ENCODE measurements at regions not wholly inside any gene's neighbourhood (a gene's known extent, or its start where the extent isn't known, plus 50 kb on each side); places are given as distances from the start of the nearest gene placed in this dataset.
"Not testable (repeated sequence)": the region's sequence is repeated elsewhere in the genome, so short reads cannot be mapped to it uniquely, and the experiment has no call there.

DNA sequence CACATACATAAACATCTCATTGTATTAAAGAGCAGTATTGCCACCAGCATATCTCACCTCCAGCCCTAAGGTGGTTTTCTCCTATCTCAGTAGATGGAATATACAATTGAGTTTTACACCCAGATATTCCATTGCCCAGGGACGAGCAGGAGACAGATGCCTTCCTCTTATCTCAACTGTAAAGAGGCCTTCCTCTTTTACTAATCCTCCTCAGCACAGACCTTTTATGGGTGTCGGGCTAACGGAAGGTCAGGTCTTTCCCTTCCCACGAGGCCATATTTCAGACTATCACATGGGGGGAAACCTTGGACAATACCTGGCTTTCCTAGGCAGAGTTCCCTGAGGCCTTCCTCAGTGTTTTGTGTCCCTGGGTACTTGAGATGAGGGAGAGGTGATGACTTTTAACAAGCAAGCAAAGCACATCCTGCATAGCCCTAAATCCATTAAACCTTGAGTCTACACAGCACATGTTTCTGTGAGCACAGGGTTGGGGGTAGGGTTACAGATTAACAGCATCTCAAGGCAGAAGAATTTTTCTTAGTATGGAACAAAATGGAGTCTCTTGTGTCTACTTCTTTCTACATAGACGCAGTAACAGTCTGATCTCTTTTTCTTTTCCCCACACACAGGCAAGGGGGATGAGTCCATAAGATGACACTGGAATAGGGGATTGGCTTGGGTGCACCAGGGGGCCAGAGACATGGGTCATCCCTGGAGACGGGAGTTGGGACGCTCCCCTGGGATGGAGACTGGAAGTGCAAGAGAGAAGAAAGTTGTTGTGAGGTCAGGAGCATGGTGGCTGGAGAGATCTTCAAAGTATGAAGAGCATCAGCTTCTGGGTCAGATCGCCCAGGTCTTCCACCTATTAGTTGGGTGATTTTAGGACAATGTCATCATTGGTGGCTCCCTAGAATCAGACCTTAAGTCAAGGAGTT, 82.5 kb upstream of the ADGRA3 start:
- H4K5ac ChIP-seq (ENCODE audit: insufficient read length, low read depth, low read length); H2BK5ac ChIP-seq (ENCODE audit: low read depth, low read length); H3K4me2 ChIP-seq (ENCODE audit: insufficient read depth in 1 of 2, low read depth in 2 of 2, low read length in 2 of 2); H3K23ac ChIP-seq (ENCODE audit: insufficient read length); H4K20me1 ChIP-seq (replicated peaks in 1 of 2; ENCODE audit: control insufficient read depth in 1 of 2, insufficient read depth in 2 of 2, low read length in 2 of 2); H4K91ac ChIP-seq (replicated peaks; ENCODE audit: insufficient read length, low read length); H2BK12ac ChIP-seq (ENCODE audit: low read depth, low read length); FAIRE-seq; H3K4me1 ChIP-seq (replicated peaks in 1 of 4; ENCODE audit: control insufficient read depth in 3 of 4, insufficient read depth in 4 of 4, low read length in 3 of 4); H4K8ac ChIP-seq (ENCODE audit: extremely low read depth, insufficient read depth, low read length); CTCF ChIA-PET (ENCODE audit: partially characterized antibody); H3K79me1 ChIP-seq (ENCODE audit: low read depth, low read length); DNase-seq (ENCODE audit: low read depth in 1 of 2, low spot score in 2 of 2); H2AFZ ChIP-seq (ENCODE audit: low read length); H3K27me3 ChIP-seq (replicated peaks in 1 of 4; ENCODE audit: control insufficient read depth in 3 of 4, extremely low read depth in 1 of 4, insufficient read depth in 3 of 4, low read length in 3 of 4); H3K23me2 ChIP-seq (ENCODE audit: low read depth, low read length); H3K18ac ChIP-seq (ENCODE audit: extremely low read depth, low read length); H2BK15ac ChIP-seq (ENCODE audit: low read length); H2BK20ac ChIP-seq (ENCODE audit: low read length); H3K14ac ChIP-seq (ENCODE audit: insufficient read length); H2BK120ac ChIP-seq (replicated peaks; ENCODE audit: low read depth, low read length); H3K9ac ChIP-seq (replicated peaks in 1 of 4; ENCODE audit: extremely low read depth in 1 of 4, low read depth in 3 of 4, low read length in 3 of 4); H3K9me3 ChIP-seq (ENCODE audit: insufficient read depth in 2 of 2, low read depth in 1 of 2, low read length in 1 of 2); H3K79me2 ChIP-seq (ENCODE audit: control insufficient read depth in 1 of 2, insufficient read depth in 2 of 2, low read length in 2 of 2); H3K4ac ChIP-seq (replicated peaks; ENCODE audit: insufficient read length, low read depth, low read length); H2AK5ac ChIP-seq (ENCODE audit: low read depth, low read length); H3K27ac ChIP-seq (ENCODE audit: low read depth, low read length); H3K4me3 ChIP-seq (ENCODE audit: extremely low read depth in 1 of 4, insufficient read depth in 2 of 4, low read depth in 3 of 4, low read length in 4 of 4); H3K56ac ChIP-seq (replicated peaks; ENCODE audit: insufficient read length, low read depth, low read length); H3K36me3 ChIP-seq (ENCODE audit: control insufficient read depth in 2 of 4, insufficient read depth in 4 of 4, low read length in 3 of 4); POLR2A ChIA-PET (ENCODE audit: partially characterized antibody): not testable (repeated sequence)
- 87% methylated on average over 8 of the region's 8 CpGs; no CpG with 5 or more reads in 1 of the 2 experiments for WGBS, 2 experiments (ENCODE audit: extremely low coverage in 1 of 2, insufficient coverage in 1 of 2, insufficient read length in 1 of 2, insufficient replicate concordance in 2 of 2, low coverage in 1 of 2, low lambda C conversion rate in 2 of 2, missing lambda C conversion rate in 1 of 2)

All from H1 (cell line).